H1 (cell line): ENCODE measurements at regions not wholly inside any gene's neighbourhood (a gene's known extent, or its start where the extent isn't known, plus 50 kb on each side); places are given as distances from the start of the nearest gene placed in this dataset.

Experiments used
- CTCF ChIA-PET: fragments of 300-600 bp; sonication (Branson Sonifier 250); formaldehyde crosslinking; loops from one replicate; lab custom pipeline; 2021; ENCODE audit not compliant: partially characterized antibody; lab: Charles Lee
- POLR2A ChIA-PET: fragments of 300-600 bp; sonication (Branson Sonifier 250); formaldehyde crosslinking; loops from one replicate; lab custom pipeline; 2021; ENCODE audit warnings: inconsistent platforms; ENCODE audit not compliant: partially characterized antibody; lab: Charles Lee
- DNase-seq, 2 experiments: peaks; one replicate each; pipeline versions ENCODE4 v3.0.0 to v3.0.0-alpha.2; 2010 to 2022; ENCODE audit warnings: low spot score in 2 of 2, low read depth in 1 of 2, mixed read lengths in 1 of 2
- FAIRE-seq: peaks from 2 replicates; lab custom pipeline; 2011; peaks lifted over from hg19 to GRCh38; lab: Jason Lieb, UNC
- H2AFZ ChIP-seq: 2 replicates; pipeline ENCODE4 v1.8.1; 2012; ENCODE audit warnings: low read length, inconsistent platforms
- H2AK5ac ChIP-seq: 2 replicates; pipeline ENCODE4 v1.6.1; 2013; ENCODE audit warnings: low read depth, low read length
- H2BK120ac ChIP-seq: replicated peaks from 2 replicates; pipeline ENCODE3; 2013; ENCODE audit warnings: low read depth, low read length, inconsistent platforms
- H2BK12ac ChIP-seq: 2 replicates; pipeline ENCODE4 v1.6.1; 2013; ENCODE audit warnings: low read depth, low read length
- H2BK15ac ChIP-seq: 2 replicates; pipeline ENCODE4 v1.6.1; 2013; ENCODE audit warnings: low read length
- H2BK20ac ChIP-seq: 2 replicates; pipeline ENCODE4 v1.6.1; 2013; ENCODE audit warnings: low read length
- H2BK5ac ChIP-seq: 2 replicates; pipeline ENCODE4 v1.6.1; 2013; ENCODE audit warnings: low read depth, low read length
- H3K14ac ChIP-seq: 2 replicates; pipeline ENCODE4 v1.6.1; 2013; ENCODE audit warnings: inconsistent platforms; ENCODE audit not compliant: insufficient read length
- H3K18ac ChIP-seq: 2 replicates; pipeline ENCODE4 v1.6.1; 2013; ENCODE audit warnings: low read length; ENCODE audit errors: extremely low read depth
- H3K23ac ChIP-seq: 2 replicates; pipeline ENCODE4 v1.6.1; 2013; ENCODE audit warnings: inconsistent platforms; ENCODE audit not compliant: insufficient read length
- H3K23me2 ChIP-seq: 2 replicates; pipeline ENCODE4 v1.6.1; 2013; ENCODE audit warnings: low read depth, low read length
- H3K27ac ChIP-seq: 2 replicates; pipeline ENCODE4 v1.6.1; 2011; ENCODE audit warnings: low read depth, low read length, inconsistent platforms
- H3K27me3 ChIP-seq, 4 experiments: replicated peaks in 1 of 4; 1 replicate in 1 of 4; 2 replicates in 3 of 4; pipeline versions ENCODE4 v1.6.1 to v1.8.1; 2011 to 2013; ENCODE audit warnings: low read length in 3 of 4, mild to moderate bottlenecking in 3 of 4, inconsistent platforms in 2 of 4, mixed read lengths in 2 of 4, moderate library complexity in 1 of 4; ENCODE audit not compliant: control insufficient read depth in 3 of 4, insufficient read depth in 3 of 4; ENCODE audit errors: extremely low read depth in 1 of 4
- H3K36me3 ChIP-seq, 4 experiments: 2 replicates each; pipeline versions ENCODE4 v1.6.1 to v1.8.1; 2011 to 2013; ENCODE audit warnings: mild to moderate bottlenecking in 4 of 4, low read length in 3 of 4, moderate library complexity in 2 of 4, control low read depth in 1 of 4, inconsistent platforms in 1 of 4; ENCODE audit not compliant: insufficient read depth in 4 of 4, control insufficient read depth in 2 of 4
- H3K4ac ChIP-seq: replicated peaks from 2 replicates; pipeline ENCODE3; 2013; ENCODE audit warnings: low read length, low read depth, mixed read lengths, inconsistent platforms; ENCODE audit not compliant: insufficient read length
- H3K4me1 ChIP-seq, 4 experiments: replicated peaks in 1 of 4; 1 replicate in 1 of 4; 2 replicates in 3 of 4; pipeline versions ENCODE4 v1.6.1 to v1.8.1; 2011 to 2013; ENCODE audit warnings: low read length in 3 of 4, inconsistent platforms in 2 of 4, mixed read lengths in 1 of 4; ENCODE audit not compliant: insufficient read depth in 4 of 4, control insufficient read depth in 3 of 4
- H3K4me2 ChIP-seq, 2 experiments: 2 replicates each; pipeline versions ENCODE4 v1.6.1 to v1.8.1; 2011 to 2013; ENCODE audit warnings: low read depth in 2 of 2, low read length in 2 of 2, control low read depth in 1 of 2, inconsistent platforms in 1 of 2, mild to moderate bottlenecking in 1 of 2; ENCODE audit not compliant: insufficient read depth in 1 of 2
- H3K4me3 ChIP-seq, 4 experiments: fragments of 200-600, 300-600 bp in 1 of 4; sonication (generic), shearing (Covaris generic), sonication (Bioruptor Twin) in 1 of 4; 2 replicates each; pipeline versions ENCODE4 v1.5.1 to v1.8.1; 2011 to 2016; ENCODE audit warnings: low read length in 4 of 4, low read depth in 3 of 4, control low read depth in 2 of 4, inconsistent platforms in 2 of 4, mild to moderate bottlenecking in 2 of 4, mixed read lengths in 1 of 4, moderate library complexity in 1 of 4; ENCODE audit not compliant: insufficient read depth in 2 of 4; ENCODE audit errors: extremely low read depth in 1 of 4
- H3K56ac ChIP-seq: replicated peaks from 2 replicates; pipeline ENCODE3; 2013; ENCODE audit warnings: low read depth, mild to moderate bottlenecking, mixed read lengths, low read length, inconsistent platforms; ENCODE audit not compliant: insufficient read length
- H3K79me1 ChIP-seq: 2 replicates; pipeline ENCODE4 v1.6.1; 2013; ENCODE audit warnings: low read depth, low read length, control low read depth
- H3K79me2 ChIP-seq, 2 experiments: 2 replicates each; pipeline versions ENCODE4 v1.6.1 to v1.8.1; 2012 to 2013; ENCODE audit warnings: low read length in 2 of 2, mild to moderate bottlenecking in 2 of 2, inconsistent platforms in 1 of 2; ENCODE audit not compliant: insufficient read depth in 2 of 2, control insufficient read depth in 1 of 2
- H3K9ac ChIP-seq, 4 experiments: replicated peaks in 1 of 4; 1 replicate in 1 of 4; 2 replicates in 3 of 4; pipeline versions ENCODE4 v1.6.1 to v1.8.1; 2011 to 2013; ENCODE audit warnings: low read depth in 3 of 4, low read length in 3 of 4, control low read depth in 2 of 4, mild to moderate bottlenecking in 2 of 4, moderate library complexity in 2 of 4, inconsistent platforms in 1 of 4; ENCODE audit errors: extremely low read depth in 1 of 4
- H3K9me3 ChIP-seq, 2 experiments: 2 replicates each; pipeline versions ENCODE4 v1.6.1 to v1.8.1; 2012 to 2013; ENCODE audit warnings: mild to moderate bottlenecking in 2 of 2, moderate library complexity in 2 of 2, control low read depth in 1 of 2, inconsistent platforms in 1 of 2, low read depth in 1 of 2, low read length in 1 of 2, mixed read lengths in 1 of 2; ENCODE audit not compliant: insufficient read depth in 2 of 2
- H4K20me1 ChIP-seq, 2 experiments: replicated peaks in 1 of 2; 2 replicates each; pipeline versions ENCODE3 to v1.8.1; 2011 to 2013; ENCODE audit warnings: inconsistent platforms in 2 of 2, low read length in 2 of 2, mild to moderate bottlenecking in 1 of 2; ENCODE audit not compliant: insufficient read depth in 2 of 2, control insufficient read depth in 1 of 2
- H4K5ac ChIP-seq: 2 replicates; pipeline ENCODE4 v1.6.1; 2013; ENCODE audit warnings: low read length, low read depth, mixed read lengths, inconsistent platforms; ENCODE audit not compliant: insufficient read length
- H4K8ac ChIP-seq: 2 replicates; pipeline ENCODE4 v1.8.0; 2013; ENCODE audit warnings: mild to moderate bottlenecking, moderate library complexity, low read length, inconsistent platforms; ENCODE audit not compliant: insufficient read depth; ENCODE audit errors: extremely low read depth
- H4K91ac ChIP-seq: replicated peaks from 2 replicates; pipeline ENCODE3; 2013; ENCODE audit warnings: low read length, mixed read lengths, inconsistent platforms; ENCODE audit not compliant: insufficient read length
- KDM4A ChIP-seq: IDR thresholded peaks from one replicate; pipeline ENCODE4 v1.7.1; 2012; ENCODE audit warnings: low read depth, mild to moderate bottlenecking, moderate library complexity, low read length, inconsistent platforms; ENCODE audit not compliant: severe bottlenecking
- SAP30 ChIP-seq: fragments of 300-600 bp; sonication (generic); IDR thresholded peaks from 2 replicates; pipeline ENCODE4 v1.7.1; 2012; ENCODE audit warnings: low read length, moderate library complexity, mild to moderate bottlenecking, inconsistent platforms; ENCODE audit not compliant: insufficient read depth, insufficient replicate concordance
- TAF7 ChIP-seq: optimal IDR thresholded peaks from 2 replicates; pipeline ENCODE3; 2011; ENCODE audit warnings: low read depth, mild to moderate bottlenecking, inconsistent platforms, low read length, moderate library complexity, borderline replicate concordance
- WGBS, 2 experiments: shearing (Covaris generic) in 1 of 2; methylation state at CpG; one replicate each; pipeline versions ENCODE4 v1.1.6 to v1.1.7; 2013 to 2015; ENCODE audit warnings: low lambda C conversion rate in 2 of 2, mixed read lengths in 2 of 2, inconsistent platforms in 1 of 2, low coverage in 1 of 2, missing lambda C conversion rate in 1 of 2; ENCODE audit not compliant: insufficient replicate concordance in 2 of 2, insufficient coverage in 1 of 2, insufficient read length in 1 of 2; ENCODE audit errors: extremely low coverage in 1 of 2, missing lambda C conversion rate in 1 of 2; 5-methylcytosine and 5-hydroxymethylcytosine counted together

DNA sequence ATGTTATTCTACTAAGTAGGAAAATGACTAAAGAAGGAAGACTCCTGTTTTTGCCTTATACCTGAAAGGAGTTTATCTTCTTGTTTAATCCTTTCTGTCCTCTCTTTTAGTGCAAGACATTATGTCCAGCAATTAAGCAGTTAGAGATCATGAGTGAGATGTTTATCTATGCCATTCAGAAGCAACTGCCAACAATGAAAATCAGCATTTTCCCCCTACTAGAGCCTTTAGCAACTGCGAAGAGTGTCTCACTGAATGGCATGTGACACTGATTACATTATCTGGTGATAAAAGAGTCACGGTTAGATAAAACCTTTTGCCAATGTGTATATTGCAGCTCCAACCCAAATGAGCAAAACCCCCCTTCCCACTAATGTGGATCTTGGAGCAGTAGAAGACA lies 357.7 kb upstream of the SYT4 start:
- H2AK5ac ChIP-seq: no peak overlapping the region
- H3K4me2 ChIP-seq: no peak overlapping the region
- ChIA-PET POLR2A (no interaction called here), CTCF (interaction anchor here (4.7 kb wide), 1 partner anchor 13 kb away, joined by 16 read pairs; no protein-coding TSS in a partner anchor)
- H2BK12ac ChIP-seq: no peak overlapping the region
- H3K9me3 ChIP-seq: no peaks in the 10 kb centered on the region
- H3K79me1 ChIP-seq: no peaks in the 10 kb centered on the region
- no peaks in the 10 kb centered on the region for H4K20me1 ChIP-seq
- TF ChIP-seq KDM4A: no peak
- no peak for TF ChIP-seq TAF7
- no peak for TF ChIP-seq SAP30
- FAIRE-seq (no peak), DNase-seq (no peak)
- H3K4ac ChIP-seq: no peak overlapping the region
- H3K36me3 ChIP-seq: no peaks in the 10 kb centered on the region
- no peak overlapping the region for H4K5ac ChIP-seq
- H3K56ac ChIP-seq: no peak overlapping the region
- no peak overlapping the region for H3K14ac ChIP-seq
- H3K27ac ChIP-seq: no peak overlapping the region
- H2BK15ac ChIP-seq: no peak overlapping the region
- H2BK120ac ChIP-seq: no peak overlapping the region
- no peaks in the 10 kb centered on the region for H3K79me2 ChIP-seq
- H3K4me1 ChIP-seq: no peaks in the 10 kb centered on the region
- no peak overlapping the region for H3K4me3 ChIP-seq
- H3K9ac ChIP-seq: no peak overlapping the region
- WGBS, 2 experiments: 79% methylated on average over 2 of the region's 2 CpGs; no CpG with 5 or more reads in 1 of the 2 experiments
- H2BK5ac ChIP-seq: no peak overlapping the region
- H2BK20ac ChIP-seq: no peak overlapping the region
- H4K8ac ChIP-seq: no peak overlapping the region
- H2AFZ ChIP-seq: no peak overlapping the region
- H3K23ac ChIP-seq: no peak overlapping the region
- H3K27me3 ChIP-seq: no peaks in the 10 kb centered on the region
- no peaks in the 10 kb centered on the region for H3K23me2 ChIP-seq
- H3K18ac ChIP-seq: no peak overlapping the region
- no peak overlapping the region for H4K91ac ChIP-seq
